Psoas muscle (tissue), 7 donors: ENCODE measurements at regions not wholly inside any gene's neighbourhood (a gene's known extent, or its start where the extent isn't known, plus 50 kb on each side); places are given as distances from the start of the nearest gene placed in this dataset.

Source experiments
- ATAC-seq, 4 donors: fragments of 200-7000 bp; cut with Tn5 transposase; one replicate each; pipeline ENCODE4 v1.9.1; 2020; ENCODE audit warnings: moderate library complexity in 3 of 4, mild to moderate bottlenecking in 2 of 4
- DNase-seq, 2 donors: peaks; one replicate each; pipeline ENCODE4 v3.0.0-alpha.2; 2020
- H3K27ac ChIP-seq: fragments of 200-600 bp; one replicate; pipeline ENCODE4 v1.8.0; 2022
- H3K27me3 ChIP-seq, 3 donors: fragments of 200-600 bp in 1 of 3; one replicate each; pipeline versions ENCODE4 v1.6.1 to v1.8.0; 2013 to 2022; ENCODE audit warnings: low read length in 2 of 3, mild to moderate bottlenecking in 2 of 3, moderate library complexity in 1 of 3; ENCODE audit not compliant: insufficient read depth in 3 of 3
- H3K36me3 ChIP-seq, 2 donors: fragments of 200-600 bp in 1 of 2; one replicate each; pipeline versions ENCODE4 v1.6.1 to v1.8.0; 2013 to 2022; ENCODE audit warnings: low read depth in 1 of 2, mild to moderate bottlenecking in 1 of 2, moderate library complexity in 1 of 2; ENCODE audit not compliant: insufficient read depth in 1 of 2
- H3K4me1 ChIP-seq: fragments of 200-600 bp; one replicate; pipeline ENCODE4 v1.8.0; 2022
- H3K4me3 ChIP-seq: fragments of 200-600 bp; one replicate; pipeline ENCODE4 v1.8.0; 2022; ENCODE audit warnings: mild to moderate bottlenecking
- H3K9me3 ChIP-seq: fragments of 200-600 bp; one replicate; pipeline ENCODE4 v1.8.0; 2022
- WGBS, 3 donors: extraction: QIAGEN DNeasy Blood & Tissue Kit; methylation state at CpG; one replicate each; pipeline versions ENCODE4 v1.1.6 to v1.1.7; 2013; 5-methylcytosine and 5-hydroxymethylcytosine counted together
- intact Hi-C, 2 donors: fragments of 100-400 bp; cut with DNase I; formaldehyde crosslinking; loops; one replicate each; pipeline versions ENCODE4 v1.11.0 to v1.14.2; 2022
- TF ChIP-seq, protein P1 (sequence below): fragments of 200-600 bp; IDR thresholded peaks from one replicate; pipeline ENCODE4 v1.8.0; 2022; ENCODE audit warnings: antibody characterized with exemption
- donor health status: healthy with polysubstance abuse.
- donor health status: DM: no; HTN: no; CAD: no; lungs with moderate emphysema.
- donor health status: Bipolar disorder and iron deficiency.
- donor health status: healthy.
- donor health status: DM: yes; HTN: yes; CAD: no.
- donor health status: DM: no; HTN: no; CAD: no.
- donor health status: DM: yes; HTN: yes; CAD: no.

DNA sequence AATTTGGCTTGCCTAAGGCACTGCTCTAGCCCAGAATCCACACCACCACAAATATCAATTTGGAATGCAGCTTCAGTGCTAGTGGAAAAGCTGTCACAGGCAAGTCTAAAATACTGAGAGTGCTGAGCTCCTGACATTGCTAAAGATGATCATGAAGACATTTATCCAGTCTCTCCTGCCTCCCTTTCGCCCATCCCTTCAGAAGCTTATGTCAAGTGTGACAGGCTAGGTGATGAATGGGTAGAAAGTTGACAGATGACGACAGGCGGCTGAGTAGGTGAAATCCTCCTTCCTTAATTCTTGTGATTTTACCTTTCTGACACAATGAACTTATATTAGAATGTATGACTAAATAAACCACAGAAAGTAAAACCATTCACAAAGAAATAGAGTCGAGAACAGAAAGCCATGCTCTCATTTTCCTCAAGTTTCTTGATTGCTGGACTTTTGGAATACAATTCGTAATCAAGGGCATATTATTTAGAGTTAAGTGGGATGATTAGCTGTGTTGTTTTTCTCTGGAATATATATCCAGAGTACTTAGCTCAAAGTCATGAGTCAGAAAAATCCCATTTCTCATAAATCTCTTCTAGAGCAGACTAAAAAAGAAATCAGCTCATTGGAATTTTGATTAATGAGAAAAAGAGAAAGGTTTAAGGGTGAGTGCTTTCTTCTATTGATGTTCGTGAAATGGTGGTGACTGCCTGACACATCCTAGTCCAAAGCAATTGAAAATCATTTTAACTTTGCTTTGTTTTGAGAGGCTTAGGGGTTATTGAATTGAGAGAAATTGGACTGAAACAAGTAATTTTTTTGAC is 1228.2 kb upstream of the CITED2 start:
- WGBS, 3 donors = 61 to 77% (median 73%) methylated on average over 6 of the region's 6 CpGs
- Histone ChIP-seq H3K9me3 (no peaks in the 10 kb centered on the region), H3K27ac (no peak overlapping the region), H3K27me3 (no peaks in the 10 kb centered on the region), H3K4me3 (no peak overlapping the region), H3K4me1 (no peaks in the 10 kb centered on the region), H3K36me3 (no peaks in the 10 kb centered on the region)
- DNase-seq (no peak), ATAC-seq (no peak)
- intact Hi-C loops = no loop called here
- TF ChIP-seq, protein P1, sequence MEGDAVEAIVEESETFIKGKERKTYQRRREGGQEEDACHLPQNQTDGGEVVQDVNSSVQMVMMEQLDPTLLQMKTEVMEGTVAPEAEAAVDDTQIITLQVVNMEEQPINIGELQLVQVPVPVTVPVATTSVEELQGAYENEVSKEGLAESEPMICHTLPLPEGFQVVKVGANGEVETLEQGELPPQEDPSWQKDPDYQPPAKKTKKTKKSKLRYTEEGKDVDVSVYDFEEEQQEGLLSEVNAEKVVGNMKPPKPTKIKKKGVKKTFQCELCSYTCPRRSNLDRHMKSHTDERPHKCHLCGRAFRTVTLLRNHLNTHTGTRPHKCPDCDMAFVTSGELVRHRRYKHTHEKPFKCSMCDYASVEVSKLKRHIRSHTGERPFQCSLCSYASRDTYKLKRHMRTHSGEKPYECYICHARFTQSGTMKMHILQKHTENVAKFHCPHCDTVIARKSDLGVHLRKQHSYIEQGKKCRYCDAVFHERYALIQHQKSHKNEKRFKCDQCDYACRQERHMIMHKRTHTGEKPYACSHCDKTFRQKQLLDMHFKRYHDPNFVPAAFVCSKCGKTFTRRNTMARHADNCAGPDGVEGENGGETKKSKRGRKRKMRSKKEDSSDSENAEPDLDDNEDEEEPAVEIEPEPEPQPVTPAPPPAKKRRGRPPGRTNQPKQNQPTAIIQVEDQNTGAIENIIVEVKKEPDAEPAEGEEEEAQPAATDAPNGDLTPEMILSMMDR = no peak

DNA sequence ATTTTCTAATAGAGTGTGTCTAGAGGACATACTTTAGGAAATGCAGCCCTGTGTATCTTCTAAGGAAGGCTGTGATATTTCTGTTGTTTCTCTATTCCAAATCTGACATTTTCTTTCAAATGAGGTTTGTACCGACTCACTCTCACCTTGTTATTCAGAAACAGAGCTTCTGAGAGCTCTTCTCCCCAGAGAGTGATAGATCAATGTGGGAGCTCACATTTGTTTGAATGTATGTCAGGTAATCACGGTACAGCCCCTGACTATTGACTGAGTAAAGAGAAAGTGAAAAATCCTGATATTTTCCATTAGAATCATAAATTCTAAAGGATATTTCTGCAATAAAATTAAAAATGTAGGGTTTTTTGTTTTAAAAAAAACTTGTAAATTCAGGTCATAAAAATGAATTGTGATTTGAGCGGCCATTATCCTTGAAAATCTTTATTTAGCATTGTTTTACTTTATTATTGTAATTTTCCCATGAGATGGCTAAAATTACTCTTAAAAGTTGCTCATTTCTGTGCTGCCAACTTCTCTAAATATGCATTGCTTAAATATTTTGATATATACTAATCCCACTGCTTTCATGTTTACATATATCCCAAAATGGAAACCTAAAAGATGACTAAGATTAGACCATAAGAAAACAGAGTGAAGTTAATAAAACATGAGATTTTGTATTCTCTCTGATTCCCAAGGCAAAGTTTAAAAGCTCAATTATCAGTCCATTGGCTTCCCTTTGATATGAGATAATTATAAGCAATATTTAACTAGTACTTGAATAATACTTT is 1226.8 kb upstream of the CITED2 start:
- Histone ChIP-seq H3K4me3 (no peak overlapping the region), H3K9me3 (no peaks in the 10 kb centered on the region), H3K36me3 (no peaks in the 10 kb centered on the region), H3K4me1 (no peaks in the 10 kb centered on the region), H3K27ac (no peak overlapping the region), H3K27me3 (no peaks in the 10 kb centered on the region)
- TF ChIP-seq, protein P1 = no peak
- DNase-seq = no peak
- ATAC-seq = no peak
- 80 to 84% (median 81%) methylated on average over 3 of the region's 3 CpGs for WGBS, 3 donors
- intact Hi-C loops = no loop called here

DNA sequence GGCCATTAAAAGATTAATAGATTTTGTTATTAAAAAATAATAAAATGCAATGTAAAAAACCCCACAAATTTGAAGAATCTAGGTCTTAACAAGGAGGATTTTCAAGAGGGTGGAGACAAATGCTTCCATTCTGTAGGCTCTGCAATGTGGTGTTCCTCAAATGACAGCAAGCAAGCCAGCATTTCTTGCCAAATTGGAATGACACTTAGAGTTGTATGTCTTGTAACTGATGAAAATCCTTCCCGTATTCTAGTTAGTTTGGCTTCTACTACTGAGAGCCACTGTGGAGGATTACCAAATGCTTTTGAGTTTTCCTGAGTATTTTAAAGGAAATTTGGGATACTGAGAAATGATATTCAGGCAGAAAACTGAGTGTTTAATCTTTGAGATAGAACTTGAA is 1225.5 kb upstream of the CITED2 start:
- no peak for ATAC-seq
- no peak for DNase-seq
- Histone ChIP-seq H3K27ac (no peak overlapping the region), H3K27me3 (no peaks in the 10 kb centered on the region), H3K36me3 (no peaks in the 10 kb centered on the region), H3K4me3 (no peak overlapping the region), H3K4me1 (no peaks in the 10 kb centered on the region), H3K9me3 (no peaks in the 10 kb centered on the region)
- 14 to 29% (median 29%) methylated on average over 1 of the region's 1 CpG for whole genome bisulfite sequencing, 3 donors
- TF ChIP-seq, protein P1 = no peak
- intact Hi-C loops = no loop called here

DNA sequence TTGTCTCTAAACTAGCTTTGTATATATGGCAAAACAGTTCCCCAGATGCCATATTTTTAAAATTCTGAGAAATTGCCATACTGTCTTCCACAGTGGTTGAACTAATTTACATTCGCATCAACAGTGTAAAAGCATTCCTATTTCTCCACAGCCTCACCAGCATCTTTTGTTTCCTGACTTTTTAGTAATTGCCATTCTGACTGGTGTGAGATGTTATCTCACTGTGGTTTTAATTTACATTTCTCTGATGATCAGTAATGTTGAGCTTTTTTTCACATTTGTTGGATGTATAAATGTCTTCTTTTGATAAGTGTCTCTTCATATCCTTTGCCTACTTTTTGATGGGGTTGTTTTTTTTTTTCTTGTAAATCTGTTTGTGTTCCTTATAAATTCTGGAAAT is 1222.7 kb upstream of the CITED2 start:
- no peak for ATAC-seq

More for the DNA sequence above, 1222.7 kb upstream of the CITED2 start:
- intact Hi-C loops = no loop called here
- DNase-seq = no peak
- TF ChIP-seq, protein P1 = no peak
- no peaks in the 10 kb centered on the region for H3K27me3 ChIP-seq
- WGBS, 3 donors = 89 to 96% (median 94%) methylated on average over 1 of the region's 1 CpG
- no peaks in the 10 kb centered on the region for H3K4me1 ChIP-seq
- H3K27ac ChIP-seq = no peak overlapping the region
- H3K36me3 ChIP-seq = no peaks in the 10 kb centered on the region
- H3K4me3 ChIP-seq = no peak overlapping the region
- no peaks in the 10 kb centered on the region for H3K9me3 ChIP-seq
